ENCODE measurements at regions not wholly inside any gene's neighbourhood (a gene's known extent, or its start where the extent isn't known, plus 50 kb on each side); places are given as distances from the start of the nearest gene placed in this dataset.

DNA sequence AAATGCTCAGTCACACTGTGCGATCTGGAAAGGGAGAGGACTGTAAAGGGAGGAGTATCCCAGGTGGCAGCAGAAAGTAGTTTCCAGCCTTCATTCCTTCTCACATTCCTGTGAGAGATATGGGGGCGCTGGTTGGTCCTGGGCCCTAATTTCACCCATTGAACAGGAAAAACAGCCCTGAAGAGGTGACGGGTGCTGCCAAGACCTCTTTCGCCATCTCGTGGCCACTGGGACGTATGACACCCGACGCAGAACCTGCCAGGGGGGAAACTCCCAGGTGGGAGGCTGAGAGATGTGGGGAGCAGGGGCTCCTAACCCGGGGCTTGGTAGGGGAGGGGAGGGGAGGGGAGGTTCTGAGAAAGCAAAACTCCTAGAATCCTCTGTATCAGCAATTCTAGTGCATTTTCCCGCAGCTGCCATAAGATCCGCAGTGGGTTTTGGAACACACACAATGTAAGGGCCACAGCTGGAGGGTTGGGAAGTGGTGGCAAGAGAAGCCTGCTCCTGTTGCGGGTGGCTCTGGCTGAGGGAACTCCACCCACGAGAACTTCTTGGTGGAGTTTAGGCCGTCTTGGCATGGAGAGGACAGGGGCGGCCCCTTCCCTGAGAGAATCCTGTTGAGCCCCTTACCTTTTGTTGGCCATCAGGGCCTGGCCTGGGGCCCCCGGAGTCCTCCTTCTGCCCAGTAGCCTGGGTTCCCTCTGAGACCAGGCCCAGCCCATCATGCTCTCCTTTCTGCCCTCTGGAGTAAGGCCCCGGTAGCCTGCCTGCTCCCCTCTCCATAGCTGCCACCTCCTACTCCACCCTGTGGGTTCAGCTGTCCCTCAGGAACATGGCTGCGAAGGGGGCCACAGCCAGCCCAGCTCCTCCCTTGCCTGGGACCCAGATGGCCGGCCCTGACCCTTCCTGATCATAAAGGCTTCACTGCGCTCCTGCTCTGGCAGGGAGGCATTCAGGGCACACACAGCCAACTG is 134.1 kb downstream of the OR13H1 start:
- TF ChIP-seq POLR2A (IDR thresholded peaks at IDR 0.05): no peak
- TF ChIP-seq, protein P1, sequence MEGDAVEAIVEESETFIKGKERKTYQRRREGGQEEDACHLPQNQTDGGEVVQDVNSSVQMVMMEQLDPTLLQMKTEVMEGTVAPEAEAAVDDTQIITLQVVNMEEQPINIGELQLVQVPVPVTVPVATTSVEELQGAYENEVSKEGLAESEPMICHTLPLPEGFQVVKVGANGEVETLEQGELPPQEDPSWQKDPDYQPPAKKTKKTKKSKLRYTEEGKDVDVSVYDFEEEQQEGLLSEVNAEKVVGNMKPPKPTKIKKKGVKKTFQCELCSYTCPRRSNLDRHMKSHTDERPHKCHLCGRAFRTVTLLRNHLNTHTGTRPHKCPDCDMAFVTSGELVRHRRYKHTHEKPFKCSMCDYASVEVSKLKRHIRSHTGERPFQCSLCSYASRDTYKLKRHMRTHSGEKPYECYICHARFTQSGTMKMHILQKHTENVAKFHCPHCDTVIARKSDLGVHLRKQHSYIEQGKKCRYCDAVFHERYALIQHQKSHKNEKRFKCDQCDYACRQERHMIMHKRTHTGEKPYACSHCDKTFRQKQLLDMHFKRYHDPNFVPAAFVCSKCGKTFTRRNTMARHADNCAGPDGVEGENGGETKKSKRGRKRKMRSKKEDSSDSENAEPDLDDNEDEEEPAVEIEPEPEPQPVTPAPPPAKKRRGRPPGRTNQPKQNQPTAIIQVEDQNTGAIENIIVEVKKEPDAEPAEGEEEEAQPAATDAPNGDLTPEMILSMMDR (IDR thresholded peaks at IDR 0.05): no peak
